ENCODE measurements at regions not wholly inside any gene's neighbourhood (a gene's known extent, or its start where the extent isn't known, plus 50 kb on each side); places are given as distances from the start of the nearest gene placed in this dataset.

- DNase-seq (ENCODE audit: low spot score), result no peak
Observed at GRCh38 chr16:85162478-85163277, 50.4 kb upstream of the CIBAR2 start.

- no peak for DNase-seq (ENCODE audit: low spot score)
Observed at GRCh38 chr16:85163278-85164112, 51.2 kb upstream of the CIBAR2 start.

- DNase-seq (ENCODE audit: low spot score), result no peak
Observed at GRCh38 chr16:85164431-85164830, 52.2 kb upstream of the CIBAR2 start.

DNA sequence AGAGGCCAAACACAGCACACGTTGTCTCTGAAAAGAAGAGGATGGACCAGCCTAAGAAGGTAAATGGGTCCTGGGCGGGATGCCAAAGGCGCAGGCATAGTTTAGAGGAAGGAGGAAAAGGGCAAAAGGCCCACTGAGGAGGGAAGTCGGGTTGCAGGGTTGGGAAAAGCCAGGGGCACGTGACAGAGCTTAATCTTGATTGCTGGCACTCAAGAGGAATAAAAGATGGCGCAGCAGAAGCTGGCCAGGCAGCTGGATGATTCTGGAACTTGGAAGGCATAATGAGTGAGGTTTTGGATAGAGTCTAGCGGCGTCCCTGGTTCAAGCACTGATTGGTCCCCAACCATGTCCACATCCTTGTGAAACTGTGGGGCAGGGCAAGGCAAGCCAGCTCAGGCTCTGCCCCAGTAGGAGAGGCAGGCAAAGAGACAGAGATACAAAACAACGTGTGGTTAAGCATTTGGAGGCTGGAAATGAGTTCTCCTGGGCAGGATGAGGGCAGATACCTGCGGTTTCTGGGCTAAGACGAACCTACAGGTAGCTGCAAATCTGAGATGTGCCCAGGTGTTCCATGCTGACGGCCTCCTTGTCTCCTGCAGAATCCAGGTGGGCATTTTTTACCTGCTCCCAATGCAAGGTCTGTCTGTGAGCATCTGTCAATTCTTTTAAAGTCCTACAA is 52.7 kb upstream of the CIBAR2 start:
- no peak for DNase-seq (ENCODE audit: low spot score)

DNA sequence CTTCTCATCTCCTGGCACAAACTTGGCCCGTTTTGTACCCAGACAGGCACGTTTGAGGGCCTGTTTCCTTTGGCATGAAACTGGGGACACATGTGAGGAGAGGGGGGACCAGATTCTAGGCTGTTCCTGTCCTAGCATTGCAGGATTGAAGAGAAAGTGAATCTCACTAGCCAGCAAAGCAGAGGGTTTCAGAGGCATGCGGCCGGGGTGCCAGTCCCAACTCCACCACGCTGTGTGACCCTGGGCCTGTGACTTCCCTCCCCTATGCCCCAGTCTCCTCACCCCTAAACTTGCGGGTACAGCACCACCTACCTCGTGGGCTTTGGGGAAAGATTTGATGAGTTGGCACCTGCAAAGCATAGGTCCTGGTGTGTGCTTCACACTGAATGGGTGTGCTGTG is 53.5 kb upstream of the CIBAR2 start:
- no peak for DNase-seq (ENCODE audit: low spot score)

DNA sequence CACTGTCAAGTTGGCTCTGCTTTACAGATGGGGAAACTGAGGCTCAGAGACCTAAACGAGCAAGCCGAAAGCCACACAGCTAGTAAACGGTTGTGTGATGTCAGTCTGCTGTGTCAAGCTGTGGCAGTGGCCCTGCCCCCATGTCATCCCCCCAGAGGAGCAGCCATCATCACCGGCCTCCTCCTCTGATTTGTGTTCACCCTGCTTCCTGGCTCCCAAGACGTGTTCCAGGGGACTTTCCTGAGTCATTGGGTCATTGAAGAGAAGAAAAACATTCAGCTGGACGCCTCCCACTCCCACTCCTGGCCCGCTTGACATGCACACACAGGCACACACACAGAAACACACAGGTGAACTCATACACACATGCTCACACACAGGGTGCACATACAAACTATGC is 54.0 kb upstream of the CIBAR2 start:
- DNase-seq (ENCODE audit: low spot score), result no peak

DNA sequence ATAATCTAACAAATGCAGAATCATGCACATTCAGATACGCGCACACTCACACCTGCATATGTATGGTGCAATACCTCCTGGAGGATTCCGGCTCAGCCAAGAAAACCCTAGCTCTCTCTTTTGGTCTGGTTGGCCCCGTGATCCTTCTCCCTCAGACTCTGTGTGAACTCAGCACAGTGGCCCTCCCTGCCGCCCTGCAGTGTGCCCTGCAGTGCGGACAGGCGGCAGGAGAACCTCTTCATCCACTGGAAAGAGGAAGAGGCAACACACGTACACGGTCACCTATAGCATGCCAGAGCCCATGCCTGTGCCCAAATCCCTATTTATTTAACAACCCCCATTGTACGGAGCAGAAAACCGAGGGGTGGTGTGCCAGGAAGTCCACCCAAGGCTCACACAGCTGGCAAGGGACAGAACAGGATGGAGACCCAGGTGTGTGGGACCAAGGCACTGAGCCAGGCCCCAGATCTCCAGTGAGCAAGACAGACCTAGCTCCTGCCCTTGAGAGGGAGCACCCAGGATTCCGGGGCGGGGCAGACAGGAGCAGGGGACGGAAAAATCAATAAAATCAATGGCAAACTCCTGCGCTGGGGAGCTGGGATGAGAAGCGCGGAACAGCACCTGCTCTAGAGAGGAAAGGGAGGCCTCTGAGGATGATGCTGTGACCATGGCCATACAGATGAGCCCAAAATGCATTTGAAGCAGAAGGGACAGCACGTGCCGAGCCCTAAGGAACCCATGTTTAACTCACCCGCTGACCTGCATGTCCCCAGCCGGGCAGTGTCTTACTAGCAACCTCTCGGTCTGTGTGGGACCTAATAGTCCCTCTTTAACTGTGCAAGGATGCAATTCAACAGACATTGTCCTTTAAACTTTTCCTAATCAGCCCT is 54.7 kb upstream of the CIBAR2 start:
- DNase-seq (ENCODE audit: low spot score), result no peak

DNA sequence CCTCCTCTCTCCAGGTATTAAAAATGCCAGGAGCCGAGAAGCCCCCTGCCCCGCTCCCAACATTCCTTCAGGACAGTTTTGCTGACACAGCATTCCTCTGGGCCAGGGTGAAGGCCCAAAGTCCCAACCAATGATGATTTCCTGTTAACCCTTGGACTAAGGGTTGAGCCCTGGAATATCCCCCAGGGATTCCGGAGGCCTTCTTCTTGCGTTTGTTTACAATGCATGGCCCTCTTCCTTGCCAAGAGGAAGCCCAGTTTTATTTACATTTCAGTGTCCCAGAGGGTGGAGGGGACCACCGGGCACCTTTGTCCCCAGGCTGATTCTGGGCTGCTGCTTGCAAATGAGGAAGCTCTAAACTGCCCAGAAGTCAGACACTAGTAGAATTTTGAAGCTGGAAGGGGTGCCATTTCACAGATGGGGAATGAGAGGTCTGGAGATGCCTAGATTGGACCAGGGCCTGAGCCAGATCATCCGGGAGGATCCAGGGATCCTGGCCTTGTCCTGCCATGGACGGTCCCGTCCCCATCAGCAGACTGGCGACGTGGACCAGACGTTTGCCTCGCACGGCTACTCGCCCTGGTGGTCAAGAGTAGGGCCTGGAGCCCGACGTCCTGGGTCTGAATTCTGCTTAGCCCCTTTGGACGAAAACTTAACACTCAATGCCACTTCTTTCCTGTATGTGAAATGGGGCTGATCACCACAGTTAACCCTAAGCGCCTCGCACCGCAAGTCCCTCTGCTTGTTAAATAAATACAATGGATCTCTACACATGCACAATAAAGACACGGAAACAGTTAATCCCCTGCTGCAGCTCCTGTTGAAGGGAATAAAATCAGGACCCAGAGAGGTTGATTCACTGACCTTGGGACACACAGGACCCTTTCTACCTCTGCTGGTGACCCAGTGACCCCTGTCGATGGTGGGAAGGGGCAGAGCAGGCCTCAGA is 55.6 kb upstream of the CIBAR2 start:
- DNase-seq (ENCODE audit: low spot score), result no peak

GRCh38 chr16:85168732-85169256 is 56.5 kb upstream of the CIBAR2 start:
- DNase-seq (ENCODE audit: low spot score), result no peak

DNA sequence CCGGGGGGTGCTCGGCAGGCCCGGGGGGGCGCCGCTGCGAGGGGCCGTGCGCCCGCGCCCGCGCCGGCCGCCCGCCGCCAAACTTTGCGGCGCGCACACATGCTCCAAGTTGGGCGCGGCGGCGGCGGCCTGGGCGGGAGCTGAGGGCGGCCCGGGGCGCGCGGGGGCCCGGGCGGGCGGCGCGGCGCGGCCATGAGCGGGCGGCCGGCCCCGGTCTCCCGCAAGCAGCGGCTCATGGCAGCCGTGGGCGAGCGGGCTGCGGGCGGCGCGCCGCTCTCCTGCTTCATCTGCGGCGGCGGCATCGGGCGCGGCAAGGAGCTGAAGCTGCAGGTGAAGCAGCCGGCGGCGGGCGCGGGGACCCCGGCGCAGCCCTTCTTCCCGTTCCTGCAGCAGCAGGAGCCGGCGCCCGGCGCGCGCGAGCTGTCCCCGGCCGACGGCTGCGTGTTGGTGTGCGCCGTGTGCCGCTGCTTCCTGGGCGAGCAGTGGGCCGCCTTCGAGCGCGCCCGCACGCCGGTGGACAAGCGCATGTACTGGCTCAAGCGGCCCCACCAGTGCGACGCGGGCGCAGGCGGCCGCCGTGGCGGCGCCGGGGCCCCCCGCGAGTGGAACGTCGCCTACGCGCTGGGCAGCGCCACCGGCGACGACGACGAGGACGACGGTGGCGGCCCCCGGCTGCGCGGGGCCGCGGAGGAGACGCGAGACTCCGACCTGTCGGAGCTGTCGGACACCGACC is 57.2 kb upstream of the CIBAR2 start:
- no peak for DNase-seq (ENCODE audit: low spot score)

- no peak for DNase-seq (ENCODE audit: low spot score)
Observed at GRCh38 chr16:85170066-85170491, 57.8 kb upstream of the CIBAR2 start.

- DNase-seq (ENCODE audit: low spot score), result no peak
Observed at GRCh38 chr16:85170590-85171003, 58.3 kb upstream of the CIBAR2 start.

GRCh38 chr16:85171004-85171758 is 58.9 kb upstream of the CIBAR2 start:
- no peak for DNase-seq (ENCODE audit: low spot score)

- no peak for DNase-seq (ENCODE audit: low spot score)
Observed at GRCh38 chr16:85171759-85172454, 59.6 kb upstream of the CIBAR2 start.

DNA sequence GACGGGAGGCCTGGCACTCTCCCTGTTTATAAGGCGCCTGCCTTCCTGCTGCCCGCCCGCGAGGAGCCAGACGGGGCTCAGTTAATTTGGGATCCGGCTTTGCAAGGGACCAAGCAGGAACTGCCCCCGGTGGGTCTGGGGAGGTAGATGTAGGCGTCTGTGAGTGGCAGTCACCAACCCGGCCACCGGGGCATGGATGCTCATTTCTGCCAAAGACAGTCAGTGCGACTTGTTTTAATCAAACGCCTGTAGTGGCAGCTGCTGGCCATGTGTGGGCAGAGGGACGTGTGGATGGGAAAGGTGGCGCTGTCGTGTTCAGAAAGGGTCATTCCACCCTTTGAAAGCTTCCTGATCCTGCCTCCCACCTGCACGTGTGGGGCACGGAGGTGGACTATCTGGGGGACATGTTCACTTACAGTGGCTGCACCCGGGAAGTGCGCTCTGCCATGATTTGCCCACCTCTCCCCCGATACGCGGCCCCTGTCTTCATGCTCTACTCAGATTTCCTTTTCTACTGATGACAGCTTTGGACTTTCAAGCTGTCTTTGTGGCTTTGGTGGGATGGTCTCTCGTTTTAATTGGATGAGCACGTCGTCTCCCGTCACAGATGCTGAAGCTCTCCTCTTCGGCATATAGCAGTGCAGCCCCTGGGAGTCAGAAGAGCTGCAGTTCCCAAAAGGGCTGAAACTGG is 60.3 kb upstream of the CIBAR2 start:
- DNase-seq (ENCODE audit: low spot score), result no peak

DNA sequence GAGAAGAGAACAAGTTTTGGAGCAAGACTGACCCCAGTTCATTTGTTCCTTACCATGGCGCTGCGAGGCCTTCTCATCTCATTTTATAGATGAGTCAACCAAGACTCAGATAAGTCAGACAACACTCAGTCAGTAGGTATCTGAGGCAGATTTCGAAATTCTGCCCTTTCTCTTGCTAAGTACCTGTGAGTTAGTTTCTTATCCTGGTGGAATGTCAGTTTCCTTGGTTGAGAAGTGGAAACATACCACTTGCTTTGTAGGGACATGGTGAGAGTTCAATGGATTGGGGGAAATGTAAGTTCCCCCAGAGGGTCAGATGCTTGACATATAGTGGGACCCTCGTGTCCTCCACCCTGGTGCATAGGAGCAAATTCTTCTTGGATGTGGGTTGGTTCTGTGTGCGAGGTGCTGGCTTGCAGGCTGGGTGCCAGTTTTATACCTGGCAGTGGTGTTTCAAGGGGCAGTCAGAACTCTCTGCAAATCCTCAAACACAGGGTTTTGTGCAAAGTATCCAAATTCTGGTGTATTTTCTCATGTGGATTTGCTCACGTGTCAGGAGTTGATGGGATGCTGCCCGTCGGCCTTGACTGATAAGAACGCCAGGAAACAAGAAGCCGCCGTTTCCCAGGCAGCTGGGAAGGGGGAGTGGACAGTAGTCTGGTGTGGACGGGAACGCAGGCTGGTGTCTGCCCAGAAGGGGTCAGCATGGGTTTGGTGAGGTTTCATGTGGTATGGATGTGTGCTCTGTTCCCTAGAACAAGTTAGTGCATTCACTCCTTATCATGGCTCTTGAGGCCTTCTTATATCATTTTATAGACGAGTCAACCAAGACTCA is 61.1 kb upstream of the CIBAR2 start:
- no peak for DNase-seq (ENCODE audit: low spot score)
